ENCODE measurements at regions not wholly inside any gene's neighbourhood (a gene's known extent, or its start where the extent isn't known, plus 50 kb on each side); places are given as distances from the start of the nearest gene placed in this dataset.
"Not testable (repeated sequence)": the region's sequence is repeated elsewhere in the genome, so short reads cannot be mapped to it uniquely, and the experiment has no call there.

- DNase-seq = no peak
Observed at GRCh38 chr20:29687438-29687837, 1570.0 kb upstream of the DEFB115 start.

- DNase-seq = no peak
Observed at GRCh38 chr20:29689411-29690225, 1567.8 kb upstream of the DEFB115 start.

- no peak for DNase-seq
Observed at GRCh38 chr20:29690274-29690673, 1567.2 kb upstream of the DEFB115 start.

GRCh38 chr20:29740601-29740950 is 1516.9 kb upstream of the DEFB115 start:
- no peak for DNase-seq

GRCh38 chr20:29740951-29741593 is 1516.4 kb upstream of the DEFB115 start:
- no peak for DNase-seq

- DNase-seq = no peak
Observed at GRCh38 chr20:29741594-29741893, 1515.9 kb upstream of the DEFB115 start.

GRCh38 chr20:29741894-29742698 is 1515.4 kb upstream of the DEFB115 start:
- no peak for DNase-seq

GRCh38 chr20:29742699-29743100 is 1514.8 kb upstream of the DEFB115 start:
- DNase-seq = no peak

- DNase-seq = no peak
Observed at GRCh38 chr20:29743101-29743931, 1514.1 kb upstream of the DEFB115 start.

GRCh38 chr20:29744071-29744470 is 1513.4 kb upstream of the DEFB115 start:
- DNase-seq = no peak

- not testable (repeated sequence) for DNase-seq
Observed at GRCh38 chr20:29745534-29746245, 1511.8 kb upstream of the DEFB115 start.

- DNase-seq = no peak
Observed at GRCh38 chr20:29750268-29750899, 1507.1 kb upstream of the DEFB115 start.

GRCh38 chr20:29752644-29753425 is 1504.6 kb upstream of the DEFB115 start:
- DNase-seq = peak in 1 of 2 experiments; percentile 22

GRCh38 chr20:29753426-29753746 is 1504.1 kb upstream of the DEFB115 start:
- DNase-seq = peak; percentile 78 to 92

- not testable (repeated sequence) for DNase-seq
Observed at GRCh38 chr20:29753879-29754278, 1503.6 kb upstream of the DEFB115 start.

- not testable (repeated sequence) for DNase-seq
Observed at GRCh38 chr20:29755854-29756498, 1501.5 kb upstream of the DEFB115 start.

- no peak for DNase-seq
Observed at GRCh38 chr20:29756664-29757063, 1500.8 kb upstream of the DEFB115 start.

GRCh38 chr20:29761621-29762385 is 1495.7 kb upstream of the DEFB115 start:
- DNase-seq = not testable (repeated sequence)

- no peak for DNase-seq
Observed at GRCh38 chr20:29762620-29763019, 1494.8 kb upstream of the DEFB115 start.

Measured in NCI-H526 (cell line).